DND-41 (cell line): ENCODE measurements at regions not wholly inside any gene's neighbourhood (a gene's known extent, or its start where the extent isn't known, plus 50 kb on each side); places are given as distances from the start of the nearest gene placed in this dataset.

Source experiments
- EZH2 ChIP-seq: IDR thresholded peaks from 3 replicates; pipeline ENCODE4 v1.6.1; 2012; ENCODE audit warnings: borderline replicate concordance, low read depth, mild to moderate bottlenecking, moderate library complexity, low read length, inconsistent platforms; ENCODE audit not compliant: severe bottlenecking
- TF ChIP-seq, protein P1 (sequence below): IDR thresholded peaks from 2 replicates; pipeline ENCODE4 v1.5.1; 2012; ENCODE audit warnings: borderline replicate concordance, low read length, moderate library complexity, mild to moderate bottlenecking; ENCODE audit not compliant: poor library complexity, severe bottlenecking; ENCODE audit errors: extremely low read depth

DNA sequence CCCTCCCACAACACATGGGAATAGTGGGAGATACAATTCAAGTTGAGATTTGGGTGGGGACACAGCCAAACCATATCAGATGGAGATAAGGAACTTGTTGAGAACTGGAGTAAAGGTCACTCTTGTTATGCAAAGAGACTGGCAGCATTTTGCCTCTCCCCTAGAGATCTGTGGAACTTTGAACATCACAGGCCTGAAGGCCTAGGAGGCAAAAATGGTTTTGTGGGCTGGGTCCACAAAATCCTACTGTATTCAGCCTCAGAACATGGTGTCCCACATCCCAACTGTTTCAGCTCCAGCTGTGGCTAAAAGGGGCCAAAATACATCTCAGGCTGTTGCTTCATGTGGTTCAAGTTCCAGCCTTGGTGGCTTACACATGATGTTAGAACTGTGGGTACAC lies 1247.8 kb upstream of the IGFBP7 start:
- no peak for TF ChIP-seq EZH2
- TF ChIP-seq, protein P1, sequence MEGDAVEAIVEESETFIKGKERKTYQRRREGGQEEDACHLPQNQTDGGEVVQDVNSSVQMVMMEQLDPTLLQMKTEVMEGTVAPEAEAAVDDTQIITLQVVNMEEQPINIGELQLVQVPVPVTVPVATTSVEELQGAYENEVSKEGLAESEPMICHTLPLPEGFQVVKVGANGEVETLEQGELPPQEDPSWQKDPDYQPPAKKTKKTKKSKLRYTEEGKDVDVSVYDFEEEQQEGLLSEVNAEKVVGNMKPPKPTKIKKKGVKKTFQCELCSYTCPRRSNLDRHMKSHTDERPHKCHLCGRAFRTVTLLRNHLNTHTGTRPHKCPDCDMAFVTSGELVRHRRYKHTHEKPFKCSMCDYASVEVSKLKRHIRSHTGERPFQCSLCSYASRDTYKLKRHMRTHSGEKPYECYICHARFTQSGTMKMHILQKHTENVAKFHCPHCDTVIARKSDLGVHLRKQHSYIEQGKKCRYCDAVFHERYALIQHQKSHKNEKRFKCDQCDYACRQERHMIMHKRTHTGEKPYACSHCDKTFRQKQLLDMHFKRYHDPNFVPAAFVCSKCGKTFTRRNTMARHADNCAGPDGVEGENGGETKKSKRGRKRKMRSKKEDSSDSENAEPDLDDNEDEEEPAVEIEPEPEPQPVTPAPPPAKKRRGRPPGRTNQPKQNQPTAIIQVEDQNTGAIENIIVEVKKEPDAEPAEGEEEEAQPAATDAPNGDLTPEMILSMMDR = no peak
